Activated CD4-positive, alpha-beta T cell treated with anti-CD3 and anti-CD28 coated beads, Interleukin-2, Interleukin-6, amounts not matched to agents 100 ng/mL and 50 ng/mL, durations not matched to agents 16 hours and 8 hours (primary cell): ENCODE measurements at regions not wholly inside any gene's neighbourhood (a gene's known extent, or its start where the extent isn't known, plus 50 kb on each side); places are given as distances from the start of the nearest gene placed in this dataset.

Experiments
- DNase-seq: peaks from one replicate; pipeline ENCODE4 v3.0.0-alpha.2; 2020

DNA sequence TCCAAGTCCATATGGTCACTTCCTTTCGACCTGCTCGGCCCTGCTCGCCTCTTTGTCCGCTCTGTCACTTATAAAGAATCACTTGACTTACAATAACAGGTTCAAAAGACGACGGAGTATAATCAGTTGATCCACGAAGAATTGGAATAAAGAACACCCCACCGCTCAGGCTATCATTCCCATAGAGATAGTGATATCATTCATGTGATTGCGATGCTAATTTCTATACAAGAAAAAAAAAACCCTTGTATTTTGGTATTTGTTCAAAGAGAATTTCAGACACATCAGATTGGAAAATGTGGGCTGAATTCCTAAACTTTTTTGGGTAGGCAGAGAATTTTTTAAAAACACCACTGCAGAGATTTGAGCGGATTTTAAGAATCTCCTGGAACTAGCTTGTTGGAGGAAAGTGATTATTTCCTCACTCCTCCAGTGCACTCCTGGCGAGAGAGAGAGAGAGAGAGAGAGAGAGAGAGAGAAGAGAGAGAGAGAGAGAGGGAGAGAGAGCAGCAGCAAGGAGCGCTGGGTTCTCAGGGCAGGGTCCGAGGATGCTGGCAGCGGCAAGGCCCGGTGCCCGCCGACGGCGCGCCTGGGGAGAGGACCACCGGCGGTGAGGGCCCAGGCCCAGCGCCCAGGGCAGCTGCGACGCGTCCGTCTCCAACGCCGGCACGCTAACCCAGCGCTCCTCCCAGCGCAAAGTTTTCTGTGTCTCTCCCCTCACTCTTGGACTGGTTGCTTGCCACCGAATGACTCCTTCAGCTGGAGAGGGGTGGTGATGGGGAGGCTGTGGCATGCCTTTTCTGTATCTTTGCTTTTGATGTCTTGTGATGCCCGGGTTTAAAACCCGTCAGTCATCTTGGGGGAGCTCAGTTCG, 149.0 kb upstream of the ZNF536 start:
- no peak for DNase-seq

DNA sequence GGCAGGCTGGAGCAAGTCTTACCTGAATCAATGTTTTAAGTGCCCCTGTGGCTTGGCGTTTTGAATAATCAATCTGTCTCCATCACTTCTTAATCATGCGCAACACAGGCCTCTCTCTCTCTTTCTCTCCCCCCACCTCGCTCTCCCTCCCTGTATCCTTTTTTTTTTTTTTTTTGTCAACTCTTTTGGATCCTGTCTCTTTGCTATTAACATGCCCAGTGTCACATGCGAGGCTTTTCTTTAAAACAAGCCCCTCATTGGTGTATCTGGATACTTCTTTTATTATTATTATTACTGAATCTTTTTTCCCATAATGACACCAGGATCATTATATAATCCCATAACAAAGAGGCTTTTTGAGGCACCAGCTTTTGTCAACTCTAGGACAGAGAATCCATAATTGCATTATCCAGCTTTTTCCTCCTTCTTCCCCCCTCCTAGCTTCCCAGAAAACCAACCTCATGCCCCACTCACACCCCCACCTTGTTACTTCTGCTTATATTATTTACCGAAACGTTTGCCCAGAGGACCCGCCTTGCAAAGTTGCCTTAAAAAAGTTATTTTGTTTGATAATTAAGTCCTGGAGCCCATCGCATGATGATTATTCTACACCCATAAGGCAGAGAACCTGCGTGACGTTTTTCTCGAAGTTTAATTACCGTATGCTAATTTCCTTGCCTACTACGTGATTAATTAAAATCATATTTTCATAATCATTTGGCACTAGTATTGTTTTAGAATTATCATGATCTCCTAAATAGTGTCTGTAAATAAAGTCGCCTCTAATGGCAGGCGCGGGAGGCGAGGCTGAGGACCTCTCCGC, 148.1 kb upstream of the ZNF536 start:
- DNase-seq: no peak

DNA sequence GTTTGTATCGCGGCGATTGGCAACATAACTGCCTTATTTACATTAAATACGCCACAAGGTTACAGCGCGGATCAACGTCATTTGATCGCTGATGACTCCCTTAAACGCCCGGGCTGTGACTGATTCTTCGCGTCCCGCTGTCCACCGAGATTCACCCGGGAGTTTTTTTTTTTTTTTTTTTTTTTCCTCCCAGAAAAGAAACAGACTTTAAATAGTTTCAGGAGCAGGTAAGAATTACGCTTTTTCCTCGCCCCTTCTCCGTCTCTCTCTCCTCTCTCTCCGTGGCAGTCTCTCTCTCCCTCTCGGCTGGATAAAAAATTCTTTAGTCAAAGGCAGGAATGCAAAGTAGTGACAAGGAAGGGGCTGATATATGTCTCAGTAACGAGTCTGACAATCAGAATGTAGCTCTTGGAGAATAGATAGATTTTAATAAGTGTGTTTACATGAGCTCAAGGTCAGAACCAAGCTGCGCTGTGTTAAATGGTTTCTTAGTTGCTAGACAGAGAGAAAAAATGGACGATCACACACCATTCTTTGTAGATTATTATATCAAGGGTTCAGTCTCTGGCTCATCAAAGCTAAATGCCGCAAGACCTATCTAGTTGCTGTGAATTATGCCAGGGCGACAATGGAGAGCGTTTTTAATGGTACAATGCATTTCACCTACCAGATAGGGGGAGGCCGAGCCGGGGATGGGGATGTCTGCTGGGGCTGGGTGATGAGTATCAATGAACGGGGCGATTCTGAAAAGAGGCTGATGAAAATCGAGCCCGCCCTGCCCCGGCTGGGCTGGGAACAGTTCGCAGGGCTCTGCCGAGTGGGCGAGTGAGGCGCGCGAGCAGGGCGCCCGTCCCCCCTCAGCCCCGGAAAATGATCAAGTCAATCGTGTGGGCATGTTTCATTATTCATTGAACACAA, 147.2 kb upstream of the ZNF536 start:
- peak; percentile 7 for DNase-seq

DNA sequence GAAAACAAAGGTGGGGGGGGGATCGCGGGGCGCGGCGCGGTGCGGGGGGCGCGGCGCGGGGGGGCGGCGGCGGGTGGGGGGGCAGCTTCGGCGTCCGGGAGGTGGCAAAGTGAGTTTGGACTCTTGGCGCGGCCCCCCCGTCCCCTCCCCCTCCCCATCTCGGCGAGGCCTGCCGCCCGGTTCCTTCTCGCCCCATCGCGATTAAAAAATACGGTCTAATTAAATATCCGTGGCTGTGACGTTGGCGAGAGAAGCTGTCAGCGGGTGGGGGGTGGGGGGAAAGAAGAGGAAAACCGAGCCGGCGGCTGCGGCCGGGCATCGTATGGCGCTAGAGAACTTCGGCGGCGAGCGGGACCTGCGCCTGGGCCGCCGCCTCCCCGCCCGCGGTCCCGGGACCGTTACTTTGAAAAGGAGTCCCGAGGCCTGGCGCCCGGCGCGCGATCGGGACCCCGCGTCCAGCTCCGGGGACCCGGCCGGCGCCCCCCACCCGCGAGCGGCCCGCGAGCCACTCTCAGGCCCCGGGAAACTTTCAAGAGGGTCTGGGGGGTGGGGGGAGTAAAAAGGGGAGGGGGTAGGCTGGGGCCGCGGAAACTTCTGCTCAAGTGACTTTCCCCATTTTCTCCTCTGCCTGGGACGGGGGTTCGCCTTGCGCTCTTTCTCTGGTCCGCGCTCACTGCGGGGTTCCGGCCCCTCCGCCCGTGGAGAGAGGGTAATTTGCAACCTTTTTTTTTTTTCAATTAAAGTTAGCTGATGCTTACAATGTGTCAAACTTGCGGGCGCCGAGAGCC, 146.3 kb upstream of the ZNF536 start:
- no peak for DNase-seq

- no peak for DNase-seq
These were observed 145.6 kb upstream of the ZNF536 start for GRCh38 chr19:30226464-30227011.

DNA sequence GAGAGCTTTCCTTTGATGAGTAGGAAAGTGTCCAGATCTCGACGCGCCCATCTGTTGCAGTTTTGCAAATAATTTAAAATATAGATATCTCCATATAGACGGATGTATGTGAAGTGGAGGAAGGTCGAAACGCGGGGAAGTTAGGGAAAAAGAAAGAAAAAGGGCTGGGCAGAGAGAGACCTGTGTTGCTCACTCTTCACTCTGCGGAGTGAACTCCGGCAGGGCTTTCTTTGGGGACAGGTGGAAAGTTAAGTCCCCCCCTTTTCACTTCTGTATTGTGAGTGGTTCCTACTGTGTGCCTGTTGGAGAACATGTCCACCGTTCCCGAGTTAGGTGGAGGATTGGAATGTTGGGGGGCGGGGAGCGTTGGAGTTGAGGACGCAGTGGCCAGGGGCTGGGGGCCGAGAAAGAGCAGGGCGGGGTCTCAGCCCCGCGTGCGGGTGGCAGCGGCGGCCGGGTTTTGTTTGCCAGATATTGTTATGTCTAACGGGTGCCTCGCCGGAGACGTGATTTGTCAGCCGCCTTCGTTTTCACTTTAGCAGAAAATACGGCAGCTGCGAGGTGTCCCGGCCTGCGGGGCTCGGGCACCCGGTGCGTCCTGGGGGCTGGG, 145.1 kb upstream of the ZNF536 start:
- DNase-seq: no peak

DNA sequence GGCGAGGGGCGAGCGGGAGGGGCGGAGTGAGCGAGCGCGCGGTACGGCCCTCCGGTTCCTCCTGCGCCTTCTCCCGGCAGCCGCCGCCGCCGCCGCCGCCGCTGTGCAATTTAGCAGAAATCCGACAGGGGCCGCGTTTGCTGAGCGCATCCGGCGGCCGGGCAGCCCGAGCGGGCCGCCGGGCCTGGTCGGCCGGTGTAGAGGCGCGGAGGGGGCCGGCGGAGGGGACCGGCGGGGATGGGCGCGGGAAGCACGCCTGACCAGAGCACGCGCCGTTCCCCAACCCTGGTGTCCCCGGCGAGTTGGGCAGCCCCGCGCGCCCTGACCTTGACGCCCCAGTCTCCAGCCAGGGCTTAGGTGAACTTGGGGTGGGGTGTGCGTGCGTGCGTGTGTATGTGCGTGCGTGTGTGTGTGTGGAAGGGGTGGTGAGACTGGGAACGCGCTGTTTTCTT, 144.5 kb upstream of the ZNF536 start:
- DNase-seq: peak; percentile 74

GRCh38 chr19:30228113-30228834, 143.9 kb upstream of the ZNF536 start:
- no peak for DNase-seq

DNA sequence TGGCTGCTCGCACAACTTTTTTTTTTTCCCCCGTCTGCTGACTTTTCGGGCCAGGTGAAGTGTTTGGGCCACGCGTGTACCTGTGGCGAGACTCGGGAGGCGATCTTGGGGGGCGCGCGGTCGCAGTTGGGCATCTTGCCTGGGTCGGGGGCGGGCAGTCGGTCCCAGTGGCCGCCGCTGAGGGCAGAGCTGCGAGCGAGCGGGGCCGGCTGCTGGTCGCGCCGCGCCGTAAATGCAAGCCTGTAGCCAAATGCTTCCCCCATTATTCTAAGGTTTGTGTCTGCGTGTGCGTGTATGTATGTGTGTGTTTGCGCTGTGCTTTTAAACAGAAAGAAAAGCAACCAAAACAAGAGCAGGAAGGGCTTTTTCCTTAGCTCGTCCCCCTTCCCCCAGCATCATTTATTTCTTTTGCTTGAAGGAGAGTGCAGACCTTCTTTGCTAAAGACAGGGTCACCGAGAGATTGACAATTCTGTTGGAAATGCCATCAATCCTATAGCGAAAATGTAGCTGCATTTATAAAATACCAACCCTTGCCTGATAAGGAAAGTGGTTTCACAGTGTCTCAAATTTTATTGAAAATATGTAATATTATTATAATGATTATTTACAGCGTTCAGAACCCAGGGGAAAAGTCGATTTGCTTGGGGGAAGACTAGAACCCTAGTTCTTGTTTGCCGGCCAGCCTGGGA, 143.2 kb upstream of the ZNF536 start:
- no peak for DNase-seq

DNA sequence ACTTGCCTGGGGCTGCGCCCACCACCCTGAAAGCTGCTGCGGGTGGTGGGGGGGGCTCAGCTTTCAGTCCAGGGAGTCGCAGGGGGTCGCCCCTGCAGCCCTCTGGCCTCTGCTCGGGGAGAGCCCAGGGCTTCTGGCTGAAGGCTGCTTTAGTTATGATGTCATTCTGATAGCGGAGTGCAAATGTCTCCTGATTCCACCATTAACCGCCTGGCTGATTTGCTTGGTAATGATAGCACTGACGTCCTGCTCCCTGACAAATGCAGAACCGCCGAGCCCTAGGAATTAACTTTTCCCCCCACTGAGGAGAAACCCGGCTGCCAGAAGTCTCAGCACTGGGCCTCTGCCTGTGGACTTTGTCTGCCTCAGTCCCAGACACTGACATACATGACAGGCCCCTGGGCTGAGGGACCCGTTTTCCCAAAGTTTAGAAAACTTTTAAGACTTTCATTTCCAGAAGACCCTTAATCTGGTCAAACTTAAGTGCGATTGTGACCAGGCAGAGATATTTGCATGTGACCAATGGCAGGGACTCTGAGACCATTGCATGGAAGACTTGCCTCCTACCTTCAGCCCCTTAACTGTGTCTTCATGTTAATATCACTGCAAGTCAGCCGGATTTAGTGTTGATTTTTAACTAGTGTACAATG, 142.5 kb upstream of the ZNF536 start:
- DNase-seq: no peak

GRCh38 chr19:30231408-30232318, 140.5 kb upstream of the ZNF536 start:
- no peak for DNase-seq

DNA sequence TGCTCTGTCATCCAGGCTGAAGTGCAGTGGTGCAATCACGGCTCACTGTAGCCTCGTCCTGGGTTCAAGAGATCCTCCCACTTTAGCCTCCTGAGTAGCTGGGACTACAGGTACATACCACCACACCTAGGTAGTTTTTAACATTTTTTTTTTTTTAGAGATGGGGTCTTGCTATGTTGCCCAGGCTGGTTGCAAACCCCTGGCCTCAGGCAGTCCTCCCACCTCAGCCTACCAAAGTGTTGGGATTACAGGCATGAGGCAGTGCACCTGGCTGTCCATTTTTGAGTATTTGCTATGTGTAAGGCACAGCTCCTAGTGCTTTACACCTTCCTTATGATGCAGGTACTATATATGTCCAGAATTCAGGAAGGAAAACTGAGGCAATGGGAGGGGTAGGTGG, 138.8 kb upstream of the ZNF536 start:
- DNase-seq: no peak

DNA sequence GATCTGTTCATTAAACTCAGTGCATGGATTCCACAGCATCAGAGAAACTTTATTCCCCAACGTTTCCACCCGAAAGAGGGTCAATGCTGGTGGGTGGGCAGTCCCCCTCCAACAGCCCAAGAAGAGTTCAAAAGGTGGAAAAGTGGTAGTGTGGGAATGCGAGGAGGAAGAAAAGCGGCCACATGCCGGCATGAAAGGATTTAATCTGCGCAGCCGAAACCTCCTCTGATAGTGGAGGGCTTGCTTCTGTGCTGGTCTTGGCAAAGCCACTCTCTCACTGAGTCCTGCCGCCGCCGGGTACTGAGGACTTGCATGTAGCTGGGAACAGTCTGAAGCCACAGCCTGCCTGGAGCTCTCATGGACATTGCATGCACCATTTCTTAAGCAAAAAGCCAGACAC, 136.2 kb upstream of the ZNF536 start:
- DNase-seq: no peak

DNA sequence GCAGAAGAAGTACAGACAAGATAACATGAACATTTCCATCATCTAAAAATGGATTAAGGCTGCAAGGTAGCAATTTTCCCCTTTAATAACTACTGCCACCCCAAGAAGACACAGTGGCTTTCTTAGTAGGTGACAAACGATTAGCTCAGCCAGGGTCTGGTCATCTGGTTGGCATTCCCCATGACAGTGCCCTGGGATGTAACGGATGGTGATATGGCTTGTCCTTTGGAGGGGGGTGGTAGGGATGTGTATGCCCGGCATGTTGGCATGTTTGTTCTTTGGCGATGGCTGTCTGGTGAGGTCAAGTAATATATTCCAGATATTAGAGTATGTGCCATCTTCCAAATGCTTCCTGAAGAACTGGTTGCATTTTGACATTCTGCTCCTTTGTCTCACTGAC, 135.6 kb upstream of the ZNF536 start:
- no peak for DNase-seq

GRCh38 chr19:30237140-30237539, 135.0 kb upstream of the ZNF536 start:
- no peak for DNase-seq

- no peak for DNase-seq
These were observed 131.1 kb upstream of the ZNF536 start for GRCh38 chr19:30240904-30241695.

DNA sequence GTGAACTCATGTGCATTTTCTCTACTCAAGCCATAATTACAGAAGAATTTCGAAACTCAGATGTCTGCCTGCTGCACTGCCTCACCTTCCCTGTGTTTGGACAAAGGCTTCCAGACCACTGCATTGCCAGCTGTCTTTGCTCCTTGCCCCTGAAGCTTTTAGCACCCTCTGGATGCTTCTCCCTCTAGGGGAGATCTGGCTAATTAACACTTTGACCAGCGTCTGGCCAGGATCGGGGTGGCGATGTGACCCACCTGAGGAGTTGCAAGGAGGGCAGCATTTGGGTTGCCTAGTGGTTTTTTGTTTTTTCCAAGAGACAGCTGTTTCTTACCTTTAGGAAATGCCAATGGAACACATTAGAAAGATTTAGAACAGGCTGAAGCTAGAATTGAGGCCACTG, 127.7 kb upstream of the ZNF536 start:
- no peak for DNase-seq
